GM21381 (cell line): ENCODE measurements at regions not wholly inside any gene's neighbourhood (a gene's known extent, or its start where the extent isn't known, plus 50 kb on each side); places are given as distances from the start of the nearest gene placed in this dataset.

ENCODE experiments used
- ATAC-seq: cut with Tn5 transposase; IDR thresholded peaks from one replicate; pipeline ENCODE4 v1.9.1; 2021; ENCODE audit warnings: mild to moderate bottlenecking, moderate library complexity; ENCODE audit not compliant: unreplicated experiment

DNA sequence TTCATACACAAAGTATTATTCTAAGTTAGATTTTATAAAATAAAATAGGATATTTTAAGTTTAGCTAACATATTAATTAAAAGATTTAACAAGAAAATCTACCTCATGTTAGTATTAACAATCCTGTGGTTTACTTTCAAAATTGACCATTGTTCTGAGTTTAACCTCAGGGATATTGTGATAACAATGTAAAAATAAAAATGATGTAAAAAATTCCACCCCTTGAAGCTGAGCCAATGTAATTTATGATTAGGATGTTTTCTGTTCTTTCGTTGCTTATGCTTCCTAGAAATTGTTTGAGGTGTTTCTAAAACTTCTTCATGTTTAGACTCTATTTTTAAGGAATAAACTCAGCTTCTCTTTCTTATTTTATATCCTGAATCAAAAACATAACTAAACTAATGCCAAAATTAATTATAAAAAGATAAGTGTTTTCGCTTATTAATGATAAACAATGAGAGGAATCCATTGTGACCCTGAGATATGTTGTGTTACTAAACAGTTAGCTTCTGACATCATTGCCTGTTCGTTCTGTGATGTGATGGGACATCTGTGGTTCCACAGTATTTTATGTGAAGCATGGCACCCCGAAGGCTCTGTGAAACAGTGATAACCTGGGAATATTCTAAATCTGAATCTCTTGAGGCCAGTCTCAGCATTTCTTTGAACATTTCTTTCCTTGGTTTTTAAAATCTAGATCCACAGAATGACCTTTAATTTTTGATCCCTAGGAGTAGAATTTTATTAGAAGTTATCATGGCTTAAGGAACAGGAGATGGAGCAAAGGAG, 340.8 kb downstream of the ARL4A start:
- no peak for ATAC-seq

DNA sequence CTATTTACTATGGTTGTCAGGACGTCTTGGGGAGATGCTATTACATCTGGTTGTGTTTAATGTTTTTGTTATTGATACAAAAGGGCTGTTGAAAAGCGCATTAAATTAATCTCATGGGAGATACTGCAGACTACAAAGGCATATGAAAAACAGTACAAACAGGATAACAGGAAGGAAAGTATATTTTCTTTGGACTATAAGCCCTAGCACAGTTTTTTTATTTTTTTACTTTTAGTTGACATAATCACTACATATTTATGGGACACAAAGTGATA, 341.3 kb downstream of the ARL4A start:
- ATAC-seq: no peak

DNA sequence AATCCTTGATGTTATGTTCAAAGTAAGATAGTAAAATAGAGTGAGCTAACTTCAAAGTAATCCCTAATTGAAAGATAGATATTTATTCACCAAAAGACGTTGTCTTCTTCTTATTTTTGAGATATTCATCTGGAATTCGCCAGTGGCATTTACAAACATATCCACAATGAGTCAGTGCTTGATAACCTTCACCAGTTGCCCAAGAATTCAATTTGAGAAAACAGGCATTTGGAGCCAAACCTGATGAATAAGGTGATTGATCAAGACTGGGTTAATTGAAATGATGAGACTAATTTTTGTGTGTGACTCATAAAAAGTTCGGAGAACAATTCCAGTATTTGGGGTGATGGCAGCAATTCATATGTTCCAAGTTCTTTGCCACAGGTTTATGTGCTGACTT, 344.0 kb downstream of the ARL4A start:
- no peak for ATAC-seq

DNA sequence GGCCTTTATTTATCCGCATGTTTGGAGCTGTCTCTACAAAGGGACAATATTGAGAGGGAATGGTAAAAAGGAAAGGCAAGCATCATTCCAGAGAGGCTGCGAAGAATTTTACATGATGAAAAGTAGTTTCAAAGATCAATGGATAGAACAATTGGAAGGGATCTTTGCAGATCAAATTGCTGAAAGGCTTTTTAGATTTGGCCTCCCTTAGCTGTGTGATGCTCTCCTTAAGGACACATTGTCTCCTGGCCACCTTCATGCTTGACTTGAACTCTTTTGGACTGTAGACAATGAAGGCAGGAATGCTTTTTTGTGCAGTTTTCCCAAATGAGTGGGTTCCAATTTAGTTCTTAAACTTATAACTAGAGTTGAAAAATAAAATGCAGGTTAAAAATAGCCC, 344.7 kb downstream of the ARL4A start:
- ATAC-seq: no peak

DNA sequence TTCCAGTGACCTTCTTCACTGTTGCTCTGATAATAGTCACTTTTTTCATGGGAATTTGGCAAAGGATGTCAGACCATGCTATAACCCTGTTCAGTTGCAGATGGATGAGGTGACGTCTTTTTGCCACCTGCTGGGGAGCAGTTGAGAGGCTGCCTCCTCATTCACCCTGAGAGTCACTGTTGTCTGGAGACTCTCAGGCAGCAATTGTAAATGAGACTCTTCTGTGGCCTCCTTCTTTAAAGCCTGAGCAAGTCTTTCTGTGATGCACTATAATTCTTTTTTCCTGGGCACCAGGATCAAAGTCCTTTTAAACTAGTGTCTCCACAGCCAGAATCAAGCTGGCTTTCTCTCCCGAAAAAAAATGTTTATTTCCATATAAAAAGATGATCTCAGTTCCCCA, 345.1 kb downstream of the ARL4A start:
- ATAC-seq: no peak

DNA sequence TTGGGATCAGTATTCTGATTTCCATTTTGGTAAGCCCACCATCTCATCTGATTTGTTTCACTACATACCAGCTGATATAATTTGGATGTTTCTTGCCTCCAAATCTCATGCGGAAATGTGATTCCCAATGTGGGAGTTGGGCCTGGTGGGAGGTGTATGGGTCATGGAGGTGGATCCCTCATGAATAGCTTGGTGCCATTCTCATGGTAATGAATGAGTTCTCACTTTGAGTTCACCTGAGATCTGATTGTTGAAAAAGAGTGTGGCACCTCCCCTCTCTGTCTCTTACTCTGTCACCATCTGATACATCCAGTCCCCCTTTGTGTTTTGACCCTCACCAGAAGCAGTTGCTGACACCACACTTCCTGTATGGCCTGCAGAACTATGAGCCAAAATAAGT, 347.3 kb downstream of the ARL4A start:
- no peak for ATAC-seq

DNA sequence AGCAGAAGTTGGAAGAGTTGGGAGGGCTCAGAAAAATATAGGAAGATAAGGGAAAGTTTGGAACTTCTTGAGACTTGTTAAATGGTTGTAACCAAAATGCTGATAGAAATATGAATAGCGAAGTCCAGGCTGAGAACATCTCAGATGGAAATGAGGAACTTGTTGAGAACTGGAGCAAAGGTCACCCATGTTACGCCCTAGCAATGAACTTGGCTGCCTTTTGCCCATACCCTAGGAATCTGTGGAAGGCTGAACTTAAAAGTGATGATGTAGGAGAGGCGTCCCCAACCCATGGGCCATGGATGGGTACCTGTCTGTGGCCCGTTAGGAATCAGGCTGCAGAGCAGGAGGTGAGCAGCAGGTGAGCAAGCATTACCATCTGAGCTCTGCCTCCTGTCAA, 347.8 kb downstream of the ARL4A start:
- ATAC-seq: no peak

DNA sequence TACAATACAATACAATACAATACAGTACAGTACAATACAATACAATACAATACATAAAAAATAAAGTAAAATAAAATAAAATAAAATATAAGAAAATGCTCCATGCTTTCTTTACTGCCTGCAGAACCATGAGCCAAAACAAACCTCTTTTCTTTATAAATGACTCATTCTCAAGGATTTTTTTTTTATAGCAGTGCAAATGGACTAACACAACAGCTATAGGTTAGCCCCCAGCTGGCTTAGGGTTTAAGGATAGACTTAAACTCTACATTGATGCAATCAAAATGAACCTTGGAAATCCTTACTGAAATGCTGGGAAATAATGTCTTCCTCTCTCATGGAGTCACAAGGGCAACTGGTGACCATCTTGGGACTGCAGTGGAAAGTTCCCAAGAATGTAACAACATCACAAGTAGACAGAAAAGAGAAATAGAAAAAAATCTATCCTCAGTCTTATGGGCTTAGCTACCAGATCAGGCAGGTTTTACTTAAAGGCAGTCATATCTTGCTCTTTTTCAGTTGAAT, 348.9 kb downstream of the ARL4A start:
- no peak for ATAC-seq

DNA sequence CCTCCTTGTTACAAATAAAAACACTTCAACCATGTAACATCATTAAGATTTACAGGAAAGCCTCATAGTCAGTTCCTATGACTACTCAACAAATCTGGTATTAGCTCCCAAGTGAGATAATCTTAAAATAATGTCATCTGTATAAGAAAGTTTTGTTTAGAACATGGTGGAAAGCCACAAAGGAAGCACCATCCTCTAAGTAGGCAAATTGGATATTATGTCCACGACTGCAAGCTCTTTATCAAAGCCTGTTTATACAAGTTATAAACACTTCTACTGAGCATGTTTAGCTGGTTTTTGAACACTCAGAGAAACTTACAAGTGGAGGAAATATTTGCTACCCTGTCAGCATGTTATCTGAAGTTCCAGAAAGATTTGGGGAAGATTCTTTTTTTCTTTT, 349.8 kb downstream of the ARL4A start:
- no peak for ATAC-seq

DNA sequence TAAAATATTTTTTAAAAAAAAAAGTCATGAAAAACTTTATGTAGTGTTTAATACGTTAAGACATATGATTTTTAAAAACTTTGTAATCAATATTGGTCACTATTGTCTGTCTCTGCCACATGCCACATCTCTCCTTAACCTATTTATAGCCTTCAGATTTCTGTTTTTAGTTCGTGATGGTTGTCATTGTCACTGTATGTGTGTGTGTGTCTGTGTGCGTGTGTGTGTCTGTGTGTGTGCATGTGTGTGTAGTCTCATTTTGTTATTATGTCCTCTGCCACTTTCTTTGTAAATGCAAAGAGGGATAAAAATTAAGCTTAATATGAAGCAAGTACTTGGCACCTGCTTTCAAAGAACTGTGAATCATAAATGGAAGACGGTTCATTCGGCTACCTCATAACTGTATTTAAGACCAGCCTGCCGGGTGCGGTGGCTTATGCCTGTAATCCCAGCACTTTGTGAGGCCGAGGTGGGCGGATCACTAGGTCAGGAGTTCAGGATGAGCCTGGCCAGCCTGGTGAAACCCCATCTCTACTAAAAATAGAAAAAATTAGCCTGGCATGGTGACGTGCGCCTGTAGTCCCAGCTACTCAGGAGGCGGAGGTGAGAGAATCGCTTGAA, 354.0 kb downstream of the ARL4A start:
- no peak for ATAC-seq

DNA sequence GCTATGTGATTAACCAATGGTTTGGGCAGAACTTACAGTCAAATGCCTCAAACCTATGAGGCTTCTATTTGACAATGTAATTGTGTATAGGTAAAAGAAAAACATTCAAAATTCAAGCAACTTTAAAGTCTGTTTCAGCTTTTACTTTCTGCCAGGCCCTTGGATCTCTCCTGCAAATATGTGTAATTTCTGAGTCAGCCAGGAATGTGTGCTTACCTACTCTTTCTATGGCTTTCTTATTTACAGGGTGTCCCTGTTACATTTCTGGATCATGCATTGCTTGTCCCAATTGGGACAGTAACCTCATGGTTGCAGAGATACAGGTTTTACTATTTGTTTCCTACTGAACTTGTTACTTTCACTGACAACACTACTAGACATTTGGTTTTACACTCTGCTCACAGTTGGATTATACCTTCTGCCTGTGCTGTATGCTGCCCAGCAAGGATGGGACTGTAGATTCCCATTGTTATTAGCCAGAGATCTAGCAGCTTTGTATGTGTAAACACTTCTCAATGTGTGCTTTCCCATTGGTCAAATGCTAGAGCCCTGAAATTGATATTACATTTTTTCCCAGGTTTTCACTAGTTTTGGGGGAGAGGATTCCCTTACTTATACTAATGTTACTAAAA, 355.3 kb downstream of the ARL4A start:
- no peak for ATAC-seq

DNA sequence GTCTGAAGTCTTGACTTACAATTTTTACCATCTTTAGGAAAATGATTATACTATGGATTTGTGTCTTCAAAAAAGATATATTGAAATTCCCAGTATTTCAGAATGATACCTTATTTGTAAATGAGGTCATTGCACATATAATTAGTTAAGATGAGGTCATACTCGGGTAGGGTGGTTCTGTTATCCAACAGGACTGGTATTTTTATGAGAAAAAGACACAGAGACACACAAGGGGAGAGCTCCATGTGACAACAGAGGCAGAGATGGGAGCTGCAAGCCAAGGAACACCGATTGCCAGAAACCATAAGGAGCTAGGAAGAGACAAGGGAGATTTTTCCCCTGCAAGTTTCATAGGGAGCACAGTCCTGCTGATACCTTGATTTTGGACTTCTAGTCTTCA, 356.9 kb downstream of the ARL4A start:
- no peak for ATAC-seq

DNA sequence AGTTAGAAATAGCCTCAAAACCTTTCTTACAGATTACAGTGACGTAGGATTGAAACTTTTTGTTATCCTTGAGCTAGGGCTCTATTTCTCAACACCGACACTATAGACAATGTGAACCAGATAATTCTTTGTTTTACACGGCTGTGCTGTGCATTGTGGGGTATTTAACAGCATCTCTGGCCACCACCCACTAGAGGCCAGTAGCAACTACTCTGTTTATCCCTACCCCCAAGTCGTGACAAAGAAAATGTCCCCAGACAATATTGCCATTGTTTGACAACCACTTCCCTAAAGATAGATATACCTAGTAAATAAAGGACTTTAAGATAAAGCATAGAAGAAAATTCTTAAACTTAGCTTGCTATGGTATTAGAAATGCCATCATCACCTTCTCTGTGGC, 359.6 kb downstream of the ARL4A start:
- ATAC-seq: no peak

DNA sequence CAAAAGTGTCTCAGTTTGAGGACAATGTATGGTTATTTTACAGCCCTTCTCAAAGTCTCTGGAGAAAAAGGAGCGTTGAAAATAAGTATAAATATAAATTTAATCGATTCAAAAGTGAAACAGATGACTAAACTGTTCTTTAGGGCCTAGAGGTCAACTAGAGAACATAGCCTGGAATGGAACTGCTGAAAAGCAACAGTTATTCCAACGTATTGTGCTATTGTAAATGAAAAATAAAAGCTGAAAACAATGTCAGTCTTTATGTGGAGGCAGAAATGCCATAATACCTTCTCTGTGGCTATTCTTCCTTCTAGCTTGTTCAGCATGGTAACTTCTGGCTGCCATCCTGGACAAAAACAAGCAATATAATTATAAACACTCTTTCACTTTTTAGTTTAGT, 362.5 kb downstream of the ARL4A start:
- ATAC-seq: no peak

DNA sequence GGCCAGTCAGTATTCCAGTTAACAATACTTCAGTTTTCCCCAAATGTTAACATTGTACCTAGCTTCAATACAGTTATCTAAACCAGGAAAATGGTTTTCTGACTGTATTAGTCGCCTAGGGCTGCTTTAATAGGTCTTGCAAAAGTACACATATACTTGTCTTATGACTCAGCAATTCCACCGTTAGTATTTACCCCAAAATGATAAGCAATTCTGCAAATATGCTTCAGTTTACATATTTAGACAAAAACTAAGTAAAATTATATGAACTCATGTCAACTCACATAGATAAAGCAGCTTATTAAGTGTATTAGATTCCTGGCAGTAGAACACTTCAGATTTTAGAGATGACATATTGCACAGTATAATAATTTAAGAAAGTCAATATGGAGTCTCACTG, 363.3 kb downstream of the ARL4A start:
- ATAC-seq: no peak

DNA sequence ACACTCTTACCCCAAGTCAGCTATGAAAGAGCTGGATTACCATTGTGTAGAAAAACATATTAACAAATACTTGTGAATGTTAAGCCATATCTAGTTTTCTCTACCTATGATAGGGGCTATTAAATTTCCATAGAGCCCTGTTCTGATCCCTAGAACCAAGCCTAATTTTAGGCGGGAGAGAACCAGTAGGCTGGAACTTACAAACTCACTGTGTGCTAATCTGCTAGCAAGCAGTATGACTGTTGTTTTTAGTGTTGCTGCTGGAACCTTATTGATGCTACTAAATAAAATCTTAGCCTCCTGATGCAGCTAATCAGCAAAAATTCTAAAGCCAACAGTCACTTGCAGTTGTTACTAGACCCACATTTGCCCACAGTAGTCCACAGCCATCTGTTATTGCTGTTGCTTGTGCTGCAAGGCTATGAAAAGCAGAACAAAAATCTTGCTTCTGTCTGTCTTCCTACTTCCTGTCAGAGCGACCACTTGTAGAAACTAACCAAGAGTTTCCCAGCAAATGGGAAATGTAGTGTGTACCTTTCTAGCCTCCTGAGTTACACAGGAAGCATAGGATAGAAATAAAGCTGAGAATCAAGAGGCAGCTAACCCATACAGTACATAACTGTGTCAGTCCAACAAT, 368.4 kb downstream of the ARL4A start:
- no peak for ATAC-seq

DNA sequence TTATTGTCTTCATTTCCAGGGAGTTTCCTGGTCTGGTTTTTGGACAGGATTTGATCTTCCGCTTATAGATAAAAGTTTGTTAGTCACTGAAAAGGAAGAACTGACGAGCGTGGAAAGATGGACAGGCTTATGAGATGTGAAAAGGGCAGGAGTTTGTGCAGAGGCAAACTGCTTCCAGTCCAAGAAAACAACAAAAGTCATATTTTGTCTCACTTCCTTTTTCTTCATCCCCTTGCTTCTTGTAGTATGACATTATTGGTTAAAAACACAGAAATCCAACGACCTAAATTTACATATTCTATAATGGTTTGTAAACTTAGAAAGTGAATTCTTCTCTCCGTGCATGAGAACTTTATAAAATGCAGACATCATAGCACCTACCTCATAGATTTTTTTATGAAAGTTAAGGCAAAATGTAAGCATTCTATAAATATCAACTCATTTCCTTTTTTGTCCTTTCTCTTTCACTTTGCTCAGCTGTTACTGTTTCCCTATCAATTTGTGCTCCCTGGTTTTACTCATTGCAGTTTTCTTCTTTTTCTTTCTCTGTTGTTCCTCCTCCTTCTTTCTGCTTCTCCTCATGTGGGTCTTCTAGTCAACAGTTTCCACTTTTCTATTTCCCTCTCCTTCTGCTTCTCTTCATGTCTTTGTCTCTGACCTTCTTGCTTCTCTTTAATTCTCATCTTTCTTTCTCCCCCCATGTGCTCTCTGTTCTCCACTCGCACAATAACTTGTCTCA, 370.2 kb downstream of the ARL4A start:
- ATAC-seq: peak; percentile 91

DNA sequence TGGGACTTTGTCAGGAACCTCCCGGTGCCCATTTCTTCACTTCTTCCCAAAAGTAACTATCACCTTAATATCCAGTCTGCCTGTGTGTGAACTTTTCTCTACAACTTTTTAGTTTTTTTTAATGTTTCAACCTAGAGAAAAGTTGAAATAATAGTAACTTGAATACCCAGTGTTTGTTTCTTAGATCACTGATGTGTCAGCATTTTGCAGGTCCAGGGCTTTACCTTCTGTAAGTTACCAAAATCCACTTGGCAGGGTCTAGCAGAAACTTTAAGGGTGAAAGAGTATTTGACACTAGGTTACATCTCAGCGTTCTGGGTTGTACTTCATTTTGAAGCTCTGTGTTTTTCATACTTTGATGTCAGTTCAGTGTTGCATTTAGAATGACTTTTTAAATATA, 372.7 kb downstream of the ARL4A start:
- no peak for ATAC-seq

DNA sequence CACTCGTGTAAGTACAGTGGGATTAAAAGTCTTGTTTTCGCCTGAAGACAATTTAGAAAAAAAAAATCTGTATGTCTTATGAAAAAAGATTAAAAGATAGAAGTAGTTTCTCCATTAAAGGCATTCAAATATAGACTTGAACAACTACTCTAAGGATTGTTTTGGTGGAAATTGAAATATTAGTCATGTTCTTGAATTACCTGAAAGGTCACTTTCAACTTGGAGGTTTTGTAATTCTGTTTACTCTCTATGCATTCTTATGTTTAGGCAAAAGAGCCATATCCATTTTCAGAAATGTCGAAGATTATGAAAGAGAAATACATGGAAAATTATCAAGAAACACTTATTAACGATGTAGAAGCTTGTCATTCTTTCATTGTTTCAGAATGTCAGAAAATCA, 373.7 kb downstream of the ARL4A start:
- no peak for ATAC-seq

DNA sequence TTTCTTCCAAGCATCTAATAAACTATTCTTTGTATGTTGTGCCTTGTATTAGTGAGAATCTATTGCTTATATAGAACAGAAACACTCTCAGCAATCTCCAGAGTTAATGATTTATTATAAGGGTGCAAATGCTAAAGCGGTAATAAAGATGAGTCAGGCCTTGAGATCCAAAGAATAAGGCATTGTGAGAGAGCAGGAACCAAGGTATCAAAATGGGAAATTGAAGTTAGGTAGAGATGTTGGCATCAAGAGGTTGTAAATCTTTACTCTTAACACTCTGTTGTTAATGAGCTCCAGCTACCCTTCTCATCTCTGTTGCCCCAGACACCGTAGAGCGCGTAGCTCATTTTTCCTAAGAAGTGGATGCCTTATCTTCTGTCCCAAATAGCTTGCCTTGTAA, 375.2 kb downstream of the ARL4A start:
- no peak for ATAC-seq

DNA sequence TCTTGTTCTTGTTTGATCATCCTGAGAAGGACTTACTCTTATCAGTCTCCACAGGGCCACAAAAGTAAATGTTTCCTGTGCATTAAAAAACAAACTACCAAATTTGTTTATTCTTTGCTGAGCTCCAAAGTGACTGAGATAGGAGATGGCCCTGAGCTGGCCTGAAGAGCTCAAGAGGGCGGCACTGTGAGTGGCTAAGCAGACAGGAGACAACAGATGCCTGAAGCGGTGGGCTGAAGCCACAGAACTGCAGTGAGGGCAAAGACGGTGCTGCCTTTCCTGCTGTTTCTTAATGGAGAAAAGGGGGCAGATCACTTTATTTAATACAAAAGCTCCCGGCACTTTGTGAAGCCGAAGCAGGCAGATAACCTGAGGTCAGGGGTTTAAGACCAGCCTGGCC, 379.6 kb downstream of the ARL4A start:
- ATAC-seq: no peak
